Heart left ventricle (tissue), 16 donors: ENCODE measurements at regions not wholly inside any gene's neighbourhood (a gene's known extent, or its start where the extent isn't known, plus 50 kb on each side); places are given as distances from the start of the nearest gene placed in this dataset.
A peak's percentile ranks its signal among the peaks of the same experiment; 100 is the strongest.

Source experiments
- ATAC-seq, 4 donors: fragments of 200-7000 bp; cut with Tn5 transposase; one replicate each; pipeline ENCODE4 v1.9.1; 2020 to 2022; ENCODE audit warnings: moderate library complexity in 4 of 4, mild to moderate bottlenecking in 3 of 4, moderate number of reproducible peaks in 1 of 4
- DNase-seq, 5 donors: peaks; one replicate each; pipeline ENCODE4 v3.0.0-alpha.2; 2020
- H3K27ac ChIP-seq, 12 donors: fragments of 200-600 bp; sonication (generic) in 4 of 12; one replicate each; pipeline versions ENCODE4 v1.5.0 to v1.8.0; 2016 to 2022; ENCODE audit warnings: mild to moderate bottlenecking in 2 of 12
- H3K27me3 ChIP-seq, 9 donors: fragments of 200-600 bp; sonication (generic) in 2 of 9; one replicate each; pipeline versions ENCODE4 v1.5.1 to v1.8.0; 2016 to 2022; ENCODE audit warnings: mild to moderate bottlenecking in 3 of 9
- H3K36me3 ChIP-seq, 9 donors: fragments of 200-600 bp; sonication (generic) in 2 of 9; one replicate each; pipeline versions ENCODE4 v1.5.0 to v1.8.0; 2018 to 2022; ENCODE audit warnings: mild to moderate bottlenecking in 2 of 9
- H3K4me1 ChIP-seq, 12 donors: fragments of 200-600 bp; sonication (generic) in 4 of 12; one replicate each; pipeline versions ENCODE4 v1.5.0 to v1.8.0; 2016 to 2022; ENCODE audit warnings: mild to moderate bottlenecking in 3 of 12
- H3K4me3 ChIP-seq, 12 donors: fragments of 200-600 bp; sonication (generic) in 4 of 12; one replicate each; pipeline versions ENCODE4 v1.5.0 to v1.8.0; 2017 to 2022; ENCODE audit warnings: mild to moderate bottlenecking in 9 of 12, moderate library complexity in 4 of 12
- H3K9me3 ChIP-seq, 12 donors: fragments of 200-600 bp; sonication (generic) in 4 of 12; one replicate each; pipeline versions ENCODE4 v1.5.0 to v1.8.0; 2016 to 2022; ENCODE audit warnings: mild to moderate bottlenecking in 1 of 12
- POLR2A ChIP-seq, 2 donors: fragments of 450-650 bp; IDR thresholded peaks; one replicate each; pipeline ENCODE4 v1.6.1; 2017; ENCODE audit warnings: antibody characterized with exemption in 2 of 2, mild to moderate bottlenecking in 2 of 2, moderate library complexity in 2 of 2
- WGBS, 4 donors: extraction: QIAGEN DNeasy Blood & Tissue Kit in 2 of 4; methylation state at CpG; one replicate each; pipeline versions ENCODE4 v1.1.5 to v1.1.7; 2013 to 2018; 5-methylcytosine and 5-hydroxymethylcytosine counted together
- intact Hi-C, 10 donors: fragments of 100-400 bp; cut with DNase I; formaldehyde crosslinking; loops; one replicate each; pipeline versions ENCODE4 v1.11.1 to v1.14.2; 2022
- TF ChIP-seq, protein P1 (sequence below), 12 donors: fragments of 200-600 bp; sonication (generic) in 4 of 12; IDR thresholded peaks; one replicate each; pipeline versions ENCODE4 v1.5.0 to v1.8.0; 2018 to 2022; ENCODE audit warnings: antibody characterized with exemption in 12 of 12, mild to moderate bottlenecking in 5 of 12
- donor health status: ischemic (EF 13 %, LVEDD 7.1; RV severe dilation, severe dysfunction).
- donor health status: healthy with polysubstance abuse.
- donor health status: DM: no; HTN: yes; CAD: no.
- donor health status: DM: no; HTN: no; CAD: no.
- donor health status: ischemic (EF 25% LVEDD 6.9; RV normal size, moderate dysfunction).
- donor health status: ischemic (EF 25% LVEDD 5.7; RV mildly dilated, moderate dysfunction).
- donor health status: healthy.
- donor health status: DM: yes; HTN: yes; CAD: no.
- donor health status: ischemic (EF 35%, LVEDD 5.7; RV mildly dilated, moderate dysfunction).
- donor health status: nonischemic (EF 11% LVEDD 7.7; RV severe dilation, severe dysfunction).
- donor health status: DM: yes; HTN: yes; CAD: no.
- donor health status: PGD.
- donor health status: ischemic (EF 29% LVEDD 5.4; RV normal size, mild dysfunction).
- donor health status: nonischemic (EF 23%, LVEDD 6.1; RV moderate dilation, normal function).

DNA sequence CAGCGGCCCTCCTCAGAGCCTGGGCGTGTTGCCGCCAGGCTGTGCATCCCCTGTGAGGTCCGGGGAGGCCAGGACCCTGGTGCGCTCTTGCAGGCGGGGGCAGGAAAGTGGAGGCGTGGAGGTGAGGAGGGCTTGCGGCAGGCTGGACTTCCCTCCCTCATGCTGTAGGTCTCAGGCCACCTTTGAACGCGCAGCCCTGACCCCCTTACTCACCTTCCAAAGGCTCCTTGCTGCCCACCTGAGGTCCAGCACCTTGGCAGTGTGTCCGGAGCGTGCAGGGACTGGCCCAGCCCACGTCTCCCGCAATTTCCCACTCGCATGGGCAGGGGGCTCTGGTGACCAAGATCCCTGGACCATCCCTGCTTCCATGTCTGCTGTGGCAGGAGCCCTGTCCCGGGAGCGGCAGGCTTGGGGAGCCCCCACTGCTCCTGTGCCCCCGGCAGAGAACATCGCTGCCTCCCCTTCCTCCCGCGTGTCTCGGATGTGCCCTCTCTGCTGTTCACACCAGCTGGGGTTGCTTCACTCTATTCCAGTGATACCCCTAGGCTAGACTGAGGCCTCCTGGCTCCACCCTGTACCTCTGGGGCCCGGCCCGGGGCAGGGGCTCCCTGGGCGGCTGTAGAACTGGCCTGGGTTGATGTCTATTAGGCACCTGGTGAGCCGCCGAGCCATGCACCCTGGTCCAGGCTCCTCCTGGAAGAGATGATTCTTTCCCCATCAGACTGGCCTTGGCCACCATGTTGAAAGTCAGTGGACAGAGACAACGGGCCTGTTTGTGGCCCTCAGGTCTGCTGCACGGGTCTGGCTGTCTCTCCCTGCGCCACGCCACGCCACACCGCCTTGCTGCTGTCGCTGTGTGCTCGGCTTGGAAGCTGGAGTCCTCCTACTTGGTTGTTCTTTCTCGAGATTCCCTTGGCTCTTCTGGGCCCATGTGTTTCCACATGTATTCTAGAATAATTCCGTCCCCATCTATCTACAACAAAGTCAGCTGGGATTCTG, 95.4 kb upstream of the ADRA2C start:
- peaks cover 0 to 21% (median 4%) of the 10 kb centered on the region in 9 donors for H3K27me3 ChIP-seq
- intact Hi-C loops: no loop called here
- DNase-seq (peak in 3 of 5 donors; percentile 11 to 55 (median 16)), ATAC-seq (no peak)
- H3K4me3 ChIP-seq: no peak overlapping the region
- H3K4me1 ChIP-seq: no peaks in the 10 kb centered on the region
- no peak overlapping the region for H3K27ac ChIP-seq
- WGBS, 4 donors: 87 to 91% (median 90%) methylated on average over 31 to 37 of the region's 37 CpGs
- peaks cover 0 to 15% (median 2%) of the 10 kb centered on the region in 12 donors for H3K9me3 ChIP-seq
- TF ChIP-seq, protein P1, sequence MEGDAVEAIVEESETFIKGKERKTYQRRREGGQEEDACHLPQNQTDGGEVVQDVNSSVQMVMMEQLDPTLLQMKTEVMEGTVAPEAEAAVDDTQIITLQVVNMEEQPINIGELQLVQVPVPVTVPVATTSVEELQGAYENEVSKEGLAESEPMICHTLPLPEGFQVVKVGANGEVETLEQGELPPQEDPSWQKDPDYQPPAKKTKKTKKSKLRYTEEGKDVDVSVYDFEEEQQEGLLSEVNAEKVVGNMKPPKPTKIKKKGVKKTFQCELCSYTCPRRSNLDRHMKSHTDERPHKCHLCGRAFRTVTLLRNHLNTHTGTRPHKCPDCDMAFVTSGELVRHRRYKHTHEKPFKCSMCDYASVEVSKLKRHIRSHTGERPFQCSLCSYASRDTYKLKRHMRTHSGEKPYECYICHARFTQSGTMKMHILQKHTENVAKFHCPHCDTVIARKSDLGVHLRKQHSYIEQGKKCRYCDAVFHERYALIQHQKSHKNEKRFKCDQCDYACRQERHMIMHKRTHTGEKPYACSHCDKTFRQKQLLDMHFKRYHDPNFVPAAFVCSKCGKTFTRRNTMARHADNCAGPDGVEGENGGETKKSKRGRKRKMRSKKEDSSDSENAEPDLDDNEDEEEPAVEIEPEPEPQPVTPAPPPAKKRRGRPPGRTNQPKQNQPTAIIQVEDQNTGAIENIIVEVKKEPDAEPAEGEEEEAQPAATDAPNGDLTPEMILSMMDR (IDR thresholded peaks at IDR 0.05): no peak
- no peak for TF ChIP-seq POLR2A (IDR thresholded peaks at IDR 0.05)
- H3K36me3 ChIP-seq: no peaks in the 10 kb centered on the region

DNA sequence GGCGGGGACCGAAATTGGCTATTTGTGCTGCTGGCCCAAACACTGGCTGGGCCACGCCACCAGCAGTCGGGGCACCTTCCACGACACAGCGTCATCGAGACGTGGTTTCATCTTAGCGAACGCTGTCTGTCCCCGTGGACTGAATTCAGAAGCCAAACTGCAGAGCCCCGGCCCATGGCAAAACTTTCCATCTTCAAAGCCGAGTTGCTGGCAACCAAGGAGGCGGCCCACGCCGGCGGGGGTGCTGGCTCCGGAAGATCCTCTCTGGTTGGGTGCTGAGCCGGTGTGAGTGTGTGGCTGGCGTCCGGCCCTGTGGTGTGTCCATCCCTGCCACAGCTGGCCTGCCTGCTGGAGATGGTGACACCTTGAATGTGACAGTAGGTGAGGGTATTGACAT, 96.6 kb upstream of the ADRA2C start:
- peaks cover 0 to 14% (median 0%) of the 10 kb centered on the region in 9 donors for H3K27me3 ChIP-seq

DNA sequence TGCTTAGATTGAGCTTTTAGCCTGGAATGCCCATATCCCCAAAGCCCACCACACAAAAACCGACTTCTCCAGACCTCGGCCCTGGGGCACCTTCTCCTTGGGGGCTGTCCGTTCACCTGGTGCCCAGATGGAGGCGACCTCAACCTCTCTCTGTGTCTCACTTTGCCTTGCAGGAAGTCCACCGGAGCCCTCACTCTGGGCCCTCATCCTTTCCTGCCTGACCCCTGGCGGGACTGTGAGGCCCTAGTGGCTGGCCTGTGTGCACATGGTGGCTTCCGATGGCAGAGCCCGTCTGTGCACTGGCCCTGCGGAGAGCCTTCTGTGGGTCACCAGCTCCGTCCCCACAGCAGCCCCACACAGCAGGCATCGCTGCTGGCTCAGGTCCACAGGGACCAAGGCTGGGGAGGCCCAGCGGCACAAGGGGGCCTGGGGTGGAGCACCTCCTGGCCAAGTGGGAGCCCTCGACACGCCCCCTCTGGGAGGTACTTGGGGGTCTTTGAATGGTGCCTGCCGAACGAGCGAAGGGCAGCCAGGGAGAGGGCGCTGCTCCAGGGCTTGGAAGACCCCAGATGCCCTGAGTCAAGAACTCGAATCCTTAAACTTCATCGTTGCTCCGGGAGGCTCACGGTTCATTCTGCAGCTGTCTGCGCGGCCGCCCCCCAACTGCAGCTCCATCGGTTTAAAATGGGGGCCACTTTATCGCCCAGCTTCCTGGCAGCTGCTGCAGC, 97.2 kb upstream of the ADRA2C start:
- intact Hi-C loops: no loop called here
- no peak overlapping the region for H3K27ac ChIP-seq
- H3K4me3 ChIP-seq: no peak overlapping the region
- H3K27me3 ChIP-seq: peaks cover 0 to 14% (median 0%) of the 10 kb centered on the region in 9 donors
- TF ChIP-seq, protein P1 (IDR thresholded peaks at IDR 0.05): no peak
- no peak for TF ChIP-seq POLR2A (IDR thresholded peaks at IDR 0.05)
- no peaks in the 10 kb centered on the region for H3K4me1 ChIP-seq
- ATAC-seq (no peak), DNase-seq (no peak)
- no peaks in the 10 kb centered on the region for H3K36me3 ChIP-seq
- 84 to 89% (median 85%) methylated on average over 17 to 27 of the region's 27 CpGs for WGBS, 4 donors
- H3K9me3 ChIP-seq: peaks cover 0 to 15% (median 2%) of the 10 kb centered on the region in 12 donors

More for the DNA sequence above, 96.6 kb upstream of the ADRA2C start:
- ATAC-seq (no peak), DNase-seq (peak in 1 of 5 donors; percentile 45)
- H3K9me3 ChIP-seq: peaks cover 0 to 15% (median 2%) of the 10 kb centered on the region in 12 donors
- 89 to 92% (median 89%) methylated on average over 21 of the region's 21 CpGs for WGBS, 4 donors
- H3K36me3 ChIP-seq: no peaks in the 10 kb centered on the region
- H3K4me1 ChIP-seq: no peaks in the 10 kb centered on the region
- H3K4me3 ChIP-seq: no peak overlapping the region
- TF ChIP-seq POLR2A (IDR thresholded peaks at IDR 0.05): no peak
- TF ChIP-seq, protein P1 (IDR thresholded peaks at IDR 0.05): no peak
- intact Hi-C loops: no loop called here
- no peak overlapping the region for H3K27ac ChIP-seq

DNA sequence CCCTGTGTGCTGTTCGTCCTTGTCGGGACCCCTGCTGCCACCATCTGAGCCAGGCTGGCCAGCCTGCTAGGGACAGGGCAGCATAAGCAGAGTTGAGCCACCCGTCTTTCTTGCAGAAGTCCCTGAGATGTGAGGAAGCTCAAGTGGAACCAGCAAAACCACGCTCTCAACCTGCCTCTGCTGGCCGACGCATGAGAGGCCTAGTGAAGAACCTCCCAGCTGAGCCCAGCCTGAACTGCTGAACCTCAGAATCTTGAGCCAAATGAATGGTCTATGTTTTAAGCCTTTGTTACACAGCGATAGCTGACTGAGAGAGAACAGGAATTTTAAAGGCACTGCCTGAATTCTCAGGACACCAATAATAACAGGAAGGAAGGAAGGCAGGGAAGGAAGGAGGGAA, 98.9 kb upstream of the ADRA2C start:
- WGBS, 4 donors: 80 to 97% (median 83%) methylated on average over 7 of the region's 7 CpGs
- no peaks in the 10 kb centered on the region for H3K36me3 ChIP-seq
- H3K9me3 ChIP-seq: peaks cover 0 to 15% (median 2%) of the 10 kb centered on the region in 12 donors
- ATAC-seq (no peak), DNase-seq (no peak)
- intact Hi-C loops: no loop called here
- H3K4me3 ChIP-seq: no peak overlapping the region
- H3K27me3 ChIP-seq: peaks cover 0 to 19% (median 0%) of the 10 kb centered on the region in 9 donors
- TF ChIP-seq POLR2A (IDR thresholded peaks at IDR 0.05): no peak
- TF ChIP-seq, protein P1 (IDR thresholded peaks at IDR 0.05): no peak
- H3K4me1 ChIP-seq: no peaks in the 10 kb centered on the region
- no peak overlapping the region for H3K27ac ChIP-seq
